Mesenchymal stem cell (in vitro differentiated cells and primary cell): ENCODE measurements at regions not wholly inside any gene's neighbourhood (a gene's known extent, or its start where the extent isn't known, plus 50 kb on each side); places are given as distances from the start of the nearest gene placed in this dataset.
"Not testable (repeated sequence)": the region's sequence is repeated elsewhere in the genome, so short reads cannot be mapped to it uniquely, and the experiment has no call there.

Source experiments
- DNase-seq: peaks from one replicate; pipeline ENCODE4 v3.0.0-alpha.2; 2013
- H2AFZ ChIP-seq: one replicate; pipeline ENCODE4 v1.6.1; 2013; ENCODE audit warnings: low read depth, mild to moderate bottlenecking, control low read depth, inconsistent platforms, low read length, moderate library complexity
- H2AK5ac ChIP-seq: 2 replicates; pipeline ENCODE4 v1.6.1; 2013; ENCODE audit warnings: low read length, moderate library complexity, mild to moderate bottlenecking, inconsistent platforms; ENCODE audit not compliant: severe bottlenecking
- H2BK120ac ChIP-seq: one replicate; pipeline ENCODE4 v1.6.1; 2013; ENCODE audit warnings: low read depth, mild to moderate bottlenecking, inconsistent platforms, low read length, moderate library complexity
- H2BK12ac ChIP-seq, 2 experiments: one replicate each; pipeline ENCODE4 v1.6.1; 2013; ENCODE audit warnings: inconsistent platforms in 2 of 2, low read length in 2 of 2, mild to moderate bottlenecking in 2 of 2, moderate library complexity in 2 of 2, control low read depth in 1 of 2
- H2BK15ac ChIP-seq: one replicate; pipeline ENCODE4 v1.6.1; 2013; ENCODE audit warnings: mild to moderate bottlenecking, low read depth, inconsistent platforms; ENCODE audit not compliant: poor library complexity, severe bottlenecking
- H2BK5ac ChIP-seq: 2 replicates; pipeline ENCODE4 v1.6.1; 2013; ENCODE audit warnings: low read depth, mild to moderate bottlenecking, low read length, control low read depth, inconsistent platforms; ENCODE audit not compliant: poor library complexity, severe bottlenecking
- H3K14ac ChIP-seq, 2 experiments: one replicate each; pipeline ENCODE4 v1.6.1; 2013; ENCODE audit warnings: inconsistent platforms in 2 of 2, low read length in 2 of 2, control low read depth in 1 of 2, mild to moderate bottlenecking in 1 of 2, moderate library complexity in 1 of 2
- H3K18ac ChIP-seq, 2 experiments: one replicate each; pipeline ENCODE4 v1.6.1; 2013; ENCODE audit warnings: inconsistent platforms in 2 of 2, low read length in 2 of 2, control low read depth in 1 of 2, low read depth in 1 of 2, mild to moderate bottlenecking in 1 of 2
- H3K23ac ChIP-seq, 2 experiments: one replicate each; pipeline ENCODE4 v1.6.1; 2013; ENCODE audit warnings: inconsistent platforms in 2 of 2, low read length in 2 of 2, mild to moderate bottlenecking in 2 of 2, moderate library complexity in 2 of 2, control low read depth in 1 of 2
- H3K27ac ChIP-seq: 2 replicates; pipeline ENCODE4 v1.5.1; 2013; ENCODE audit warnings: mild to moderate bottlenecking, moderate library complexity, low read length, control low read depth, inconsistent platforms; ENCODE audit not compliant: poor library complexity, severe bottlenecking
- H3K27me3 ChIP-seq, 2 experiments: 2 replicates each; pipeline versions ENCODE4 v1.6.1 to v1.7.0; 2013; ENCODE audit warnings: low read length in 2 of 2, mild to moderate bottlenecking in 2 of 2, moderate library complexity in 2 of 2, control low read depth in 1 of 2, inconsistent platforms in 1 of 2; ENCODE audit not compliant: control insufficient read depth in 1 of 2, insufficient read depth in 1 of 2
- H3K36me3 ChIP-seq, 2 experiments: 2 replicates each; pipeline versions ENCODE4 v1.6.1 to v1.7.0; 2013; ENCODE audit warnings: low read length in 2 of 2, control low read depth in 1 of 2, inconsistent platforms in 1 of 2, low read depth in 1 of 2, mild to moderate bottlenecking in 1 of 2; ENCODE audit not compliant: insufficient read depth in 2 of 2, control insufficient read depth in 1 of 2
- H3K4ac ChIP-seq, 2 experiments: one replicate each; pipeline ENCODE4 v1.6.1; 2013; ENCODE audit warnings: inconsistent platforms in 2 of 2, low read length in 2 of 2, mild to moderate bottlenecking in 2 of 2, moderate library complexity in 2 of 2, control low read depth in 1 of 2, low read depth in 1 of 2
- H3K4me1 ChIP-seq: 2 replicates; pipeline ENCODE4 v1.6.1; 2013; ENCODE audit warnings: low read depth, low read length, control low read depth; ENCODE audit not compliant: control insufficient read depth, insufficient read depth
- H3K4me2 ChIP-seq: 2 replicates; pipeline ENCODE4 v1.6.1; 2013; ENCODE audit warnings: low read length, mild to moderate bottlenecking, inconsistent platforms; ENCODE audit not compliant: poor library complexity, severe bottlenecking
- H3K4me3 ChIP-seq, 2 experiments: 2 replicates each; pipeline versions ENCODE4 v1.5.1 to v1.7.0; 2013; ENCODE audit warnings: low read length in 2 of 2, mild to moderate bottlenecking in 2 of 2, control low read depth in 1 of 2, low read depth in 1 of 2; ENCODE audit not compliant: insufficient read depth in 1 of 2
- H3K79me1 ChIP-seq: replicated peaks from 2 replicates; pipeline ENCODE4 v1.6.1; 2013; ENCODE audit warnings: mild to moderate bottlenecking, control low read depth, low read length, inconsistent platforms; ENCODE audit not compliant: poor library complexity, severe bottlenecking
- H3K9ac ChIP-seq: 2 replicates; pipeline ENCODE4 v1.7.0; 2013; ENCODE audit warnings: mild to moderate bottlenecking, low read length, moderate library complexity
- H3K9me3 ChIP-seq: 2 replicates; pipeline ENCODE4 v1.7.0; 2013; ENCODE audit warnings: mild to moderate bottlenecking, low read length; ENCODE audit not compliant: control insufficient read depth
- H4K8ac ChIP-seq: one replicate; pipeline ENCODE4 v1.6.1; 2013; ENCODE audit warnings: inconsistent platforms, mild to moderate bottlenecking, low read length, moderate library complexity
- H4K91ac ChIP-seq: one replicate; pipeline ENCODE4 v1.6.1; 2013; ENCODE audit warnings: mild to moderate bottlenecking, low read length, inconsistent platforms
- WGBS: methylation state at CpG from one replicate; pipeline ENCODE4 v1.1.7; 2013; ENCODE audit warnings: mixed read lengths; 5-methylcytosine and 5-hydroxymethylcytosine counted together

DNA sequence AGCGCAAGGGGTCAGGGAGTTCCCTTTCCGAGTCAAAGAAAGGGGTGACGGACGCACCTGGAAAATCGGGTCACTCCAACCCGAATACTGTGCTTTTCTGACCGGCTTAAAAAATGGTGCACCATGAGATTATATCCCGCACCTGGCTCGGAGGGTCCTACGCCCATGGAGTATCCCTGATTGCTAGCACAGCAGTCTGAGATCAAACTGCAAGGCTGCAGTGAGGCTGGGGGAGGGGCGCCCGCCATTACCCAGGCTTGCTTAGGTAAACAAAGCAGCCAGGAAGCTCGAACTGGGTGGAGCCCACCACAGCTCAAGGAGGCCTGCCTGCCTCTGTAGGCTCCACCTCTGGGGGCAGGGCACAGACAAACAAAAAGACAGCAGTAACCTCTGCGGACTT lies 426.1 kb upstream of the SPTLC3 start:
- H3K4ac ChIP-seq, H3K4me2 ChIP-seq, H3K27me3 ChIP-seq, H3K36me3 ChIP-seq, H3K79me1 ChIP-seq, H2BK15ac ChIP-seq, H4K91ac ChIP-seq, H3K4me3 ChIP-seq, H2BK120ac ChIP-seq, H3K27ac ChIP-seq, H2BK5ac ChIP-seq, H4K8ac ChIP-seq, H3K9ac ChIP-seq, H2BK12ac ChIP-seq, H3K18ac ChIP-seq, H3K9me3 ChIP-seq, H2AFZ ChIP-seq, H3K4me1 ChIP-seq, H3K23ac ChIP-seq, H3K14ac ChIP-seq, H2AK5ac ChIP-seq, DNase-seq: not testable (repeated sequence)
- 90% methylated on average over 10 of the region's 14 CpGs for WGBS

DNA sequence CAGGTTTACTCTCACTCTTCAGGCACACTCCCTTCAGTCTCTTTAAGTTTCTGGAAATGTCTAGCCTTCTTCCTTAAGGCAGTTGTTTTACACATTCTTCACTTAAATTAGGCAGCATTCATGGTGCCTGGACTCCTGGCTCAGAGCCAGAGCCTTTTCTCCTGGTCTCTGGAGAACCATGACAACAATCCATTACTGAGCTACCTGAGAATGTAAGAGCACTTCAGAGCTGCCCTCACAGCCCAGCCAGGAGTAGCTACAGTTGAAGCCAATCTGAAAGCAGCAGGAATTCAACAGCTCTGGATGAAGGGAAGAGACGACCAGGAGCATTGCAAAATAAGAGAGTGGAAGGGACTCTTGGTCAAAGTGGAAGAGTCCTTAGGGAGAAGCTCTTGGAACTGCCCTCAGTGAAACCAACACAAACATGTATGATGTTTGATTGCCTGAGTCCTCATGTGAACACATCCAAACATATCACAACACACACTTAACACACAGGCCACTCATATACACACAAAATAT lies 416.8 kb upstream of the SPTLC3 start:
- H2AFZ ChIP-seq = no peak overlapping the region
- H3K23ac ChIP-seq = no peak overlapping the region
- H4K8ac ChIP-seq = no peak overlapping the region
- H3K4me2 ChIP-seq = no peak overlapping the region
- H2AK5ac ChIP-seq = no peak overlapping the region
- no peak overlapping the region for H3K14ac ChIP-seq
- DNase-seq = no peak
- no peak overlapping the region for H2BK12ac ChIP-seq
- WGBS = 44% methylated on average over 1 of the region's 1 CpG
- H3K9ac ChIP-seq = no peak overlapping the region
- no peak overlapping the region for H2BK15ac ChIP-seq
- H3K27me3 ChIP-seq = no peaks in the 10 kb centered on the region
- no peak overlapping the region for H3K4ac ChIP-seq
- no peak overlapping the region for H2BK120ac ChIP-seq
- H3K4me3 ChIP-seq = no peak overlapping the region
- no peak overlapping the region for H2BK5ac ChIP-seq
- H3K18ac ChIP-seq = no peak overlapping the region
- H3K9me3 ChIP-seq = peaks cover 4% of the 10 kb centered on the region
- H3K36me3 ChIP-seq = no peaks in the 10 kb centered on the region
- H3K79me1 ChIP-seq = no peaks in the 10 kb centered on the region
- no peak overlapping the region for H4K91ac ChIP-seq
- no peaks in the 10 kb centered on the region for H3K4me1 ChIP-seq
- no peak overlapping the region for H3K27ac ChIP-seq

DNA sequence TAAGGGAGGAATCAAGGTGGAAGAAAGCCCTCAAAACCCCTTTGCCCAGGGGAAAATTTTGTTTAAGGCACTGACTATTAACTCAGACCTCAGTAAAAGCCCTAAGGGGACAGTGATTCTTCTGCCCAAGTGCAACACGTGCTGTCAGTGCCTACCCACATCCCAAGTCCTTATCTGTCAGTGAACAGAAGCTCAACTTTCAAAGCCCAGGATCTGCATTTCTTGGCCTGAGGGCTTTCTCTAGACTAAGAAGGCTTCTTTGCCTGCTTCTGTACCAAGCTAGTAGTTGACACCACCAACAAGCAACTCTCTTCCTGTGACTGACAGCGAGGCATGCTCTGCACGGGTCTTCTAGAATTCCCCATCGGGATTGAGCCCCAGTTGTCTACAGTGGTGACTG lies 416.0 kb upstream of the SPTLC3 start:
- Histone ChIP-seq H2AK5ac (no peak overlapping the region), H3K79me1 (no peaks in the 10 kb centered on the region), H3K4ac (no peak overlapping the region), H3K14ac (no peak overlapping the region), H3K4me1 (no peaks in the 10 kb centered on the region), H2BK120ac (no peak overlapping the region), H4K8ac (no peak overlapping the region), H3K36me3 (no peaks in the 10 kb centered on the region), H2BK15ac (no peak overlapping the region), H3K9ac (no peak overlapping the region), H3K4me2 (no peak overlapping the region), H3K27ac (no peak overlapping the region), H2BK12ac (no peak overlapping the region), H4K91ac (no peak overlapping the region), H3K23ac (no peak overlapping the region), H2AFZ (no peak overlapping the region), H3K27me3 (no peaks in the 10 kb centered on the region), H3K18ac (no peak overlapping the region), H2BK5ac (no peak overlapping the region), H3K4me3 (no peak overlapping the region), H3K9me3 (peaks cover 4% of the 10 kb centered on the region)
- 74% methylated on average over 4 of the region's 4 CpGs for WGBS
- DNase-seq = no peak

DNA sequence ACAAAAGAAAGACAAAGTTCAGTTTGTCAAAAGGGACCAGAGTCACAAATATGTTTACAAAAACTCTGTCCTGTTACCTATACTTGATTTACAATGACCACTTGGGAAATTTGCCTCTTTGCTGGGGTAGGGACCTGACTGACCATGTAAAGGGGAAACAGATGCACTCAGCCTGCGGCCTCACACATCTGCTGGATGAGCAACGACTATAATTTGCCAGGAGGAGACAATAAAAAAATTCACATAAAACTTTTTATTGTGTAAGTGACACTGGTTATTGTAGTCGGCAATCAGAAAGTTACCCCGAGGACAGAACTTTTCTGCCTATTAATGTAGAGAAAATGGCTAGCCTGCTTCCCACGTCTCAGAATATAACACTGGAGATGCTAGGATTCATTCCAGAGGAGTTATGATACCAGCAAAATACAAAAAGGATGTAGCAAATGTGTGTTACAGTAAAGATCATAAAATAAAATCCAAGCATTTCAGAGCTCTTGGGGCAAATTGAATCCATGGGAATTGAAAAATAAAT lies 415.4 kb upstream of the SPTLC3 start:
- Histone ChIP-seq H3K79me1 (no peaks in the 10 kb centered on the region), H3K36me3 (no peaks in the 10 kb centered on the region), H3K4me2 (no peak overlapping the region), H2BK15ac (no peak overlapping the region), H3K27me3 (no peaks in the 10 kb centered on the region), H4K91ac (no peak overlapping the region), H3K14ac (no peak overlapping the region), H3K27ac (no peak overlapping the region), H2BK5ac (no peak overlapping the region), H3K23ac (no peak overlapping the region), H4K8ac (no peak overlapping the region), H3K9ac (no peak overlapping the region), H2AK5ac (no peak overlapping the region), H3K18ac (no peak overlapping the region), H2AFZ (no peak overlapping the region), H3K4me3 (no peak overlapping the region), H2BK120ac (no peak overlapping the region), H3K9me3 (peaks cover 4% of the 10 kb centered on the region), H3K4me1 (no peaks in the 10 kb centered on the region), H2BK12ac (no peak overlapping the region), H3K4ac (no peak overlapping the region)
- 85% methylated on average over 2 of the region's 5 CpGs for WGBS
- DNase-seq = no peak
